Body of pancreas (tissue), 4 donors: ENCODE measurements at regions not wholly inside any gene's neighbourhood (a gene's known extent, or its start where the extent isn't known, plus 50 kb on each side); places are given as distances from the start of the nearest gene placed in this dataset.

Experiments
- ATAC-seq: fragments of 150-250 bp; one replicate; pipeline ENCODE4 v1.9.1; 2016
- DNase-seq, 4 donors: peaks; one replicate each; pipeline ENCODE4 v3.0.0-alpha.2; 2019
- H3K27ac ChIP-seq, 4 donors: fragments of 200-600 bp; sonication (generic); 1 replicate in 3 of 4; 2 replicates in 1 of 4; pipeline versions ENCODE4 v1.5.1 to v1.6.1; 2016 to 2019; ENCODE audit warnings: mild to moderate bottlenecking in 1 of 4, mixed read lengths in 1 of 4, moderate library complexity in 1 of 4
- H3K27me3 ChIP-seq, 2 donors: fragments of 200-600 bp; sonication (generic); one replicate each; pipeline ENCODE4 v1.6.0; 2016; ENCODE audit warnings: mild to moderate bottlenecking in 1 of 2
- H3K36me3 ChIP-seq, 2 donors: fragments of 200-600 bp; sonication (generic); replicated peaks in 1 of 2; 2 replicates each; pipeline ENCODE4 v1.5.1; 2016; ENCODE audit warnings: low read depth in 2 of 2; ENCODE audit not compliant: insufficient read depth in 1 of 2
- H3K4me1 ChIP-seq: fragments of 200-600 bp; sonication (generic); one replicate; pipeline ENCODE4 v1.6.0; 2016
- H3K4me3 ChIP-seq, 2 donors: fragments of 200-600 bp; sonication (generic); 1 replicate in 1 of 2; 2 replicates in 1 of 2; pipeline ENCODE4 v1.5.1; 2016 to 2019
- H3K9me3 ChIP-seq, 3 donors: fragments of 200-600 bp; sonication (generic); 1 replicate in 2 of 3; 2 replicates in 1 of 3; pipeline ENCODE4 v1.5.1; 2016
- CTCF ChIP-seq, 7 experiments: fragments of 450-650 bp in 4 of 7; fragments of 200-600 bp in 3 of 7; sonication (generic) in 3 of 7; IDR thresholded peaks; one replicate each; pipeline ENCODE4 v1.5.1; 2016 to 2019; ENCODE audit warnings: antibody characterized with exemption in 7 of 7
- POLR2A ChIP-seq, 3 donors: fragments of 450-650 bp; IDR thresholded peaks; one replicate each; pipeline ENCODE4 v1.6.1; 2016; ENCODE audit warnings: antibody characterized with exemption in 3 of 3, mild to moderate bottlenecking in 2 of 3
- WGBS, 2 donors: methylation state at CpG; one replicate each; pipeline ENCODE4 v1.1.5; 2017; 5-methylcytosine and 5-hydroxymethylcytosine counted together
- intact Hi-C: fragments of 100-400 bp; cut with DNase I; formaldehyde crosslinking; loops from one replicate; pipeline ENCODE4 v1.15.1; 2023

GRCh38 chr5:103668281-103668680, 105.7 kb upstream of the NUDT12 start:
- H3K27me3 ChIP-seq: no peaks in the 10 kb centered on the region
- H3K27ac ChIP-seq: no peak overlapping the region
- intact Hi-C loops: no loop called here

DNA sequence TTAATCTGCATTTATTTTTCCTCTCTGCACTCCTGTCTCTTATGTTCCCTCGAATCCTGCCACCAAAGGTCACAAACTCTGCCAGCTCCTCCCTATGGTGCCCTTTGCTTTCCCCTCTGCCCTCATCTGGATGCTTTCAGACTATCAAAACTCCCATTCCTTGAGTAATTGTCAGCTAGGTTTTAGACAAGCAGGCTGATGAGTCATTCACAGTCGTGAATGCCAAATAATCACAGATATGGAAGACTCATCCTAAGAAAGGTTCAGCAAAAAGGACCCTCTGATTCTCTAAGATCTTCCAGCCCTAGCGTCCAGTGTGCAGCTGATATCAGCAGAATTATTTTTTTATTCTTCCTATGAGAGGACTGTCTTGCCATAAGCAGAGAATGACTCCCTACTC, 104.5 kb upstream of the NUDT12 start:
- H3K4me1 ChIP-seq: peaks cover 8% of the 10 kb centered on the region
- intact Hi-C loops: no loop called here
- H3K27ac ChIP-seq: no peak overlapping the region
- H3K27me3 ChIP-seq: no peaks in the 10 kb centered on the region
- no peak for ATAC-seq
- H3K9me3 ChIP-seq: no peaks in the 10 kb centered on the region
- no peak for DNase-seq
- H3K36me3 ChIP-seq: no peaks in the 10 kb centered on the region
- TF ChIP-seq POLR2A (IDR thresholded peaks at IDR 0.05): no peak
- TF ChIP-seq CTCF (IDR thresholded peaks at IDR 0.05): no peak
- H3K4me3 ChIP-seq: no peak overlapping the region
- 55 to 60% methylated on average over 3 of the region's 3 CpGs for WGBS, 2 donors

More at GRCh38 chr5:103668281-103668680, 105.7 kb upstream of the NUDT12 start:
- H3K4me3 ChIP-seq: no peak overlapping the region
- no peaks in the 10 kb centered on the region for H3K9me3 ChIP-seq
- ATAC-seq (no peak), DNase-seq (no peak)
- H3K36me3 ChIP-seq: no peaks in the 10 kb centered on the region
- 91 to 92% methylated on average over 3 of the region's 3 CpGs for WGBS, 2 donors
- TF ChIP-seq CTCF (IDR thresholded peaks at IDR 0.05) (no peak), POLR2A (IDR thresholded peaks at IDR 0.05) (no peak)
- H3K4me1 ChIP-seq: peaks cover 12% of the 10 kb centered on the region

- Histone ChIP-seq H3K9me3 (no peaks in the 10 kb centered on the region), H3K4me3 (no peak overlapping the region), H3K27ac (no peak overlapping the region), H3K36me3 (no peaks in the 10 kb centered on the region), H3K4me1 (no peaks in the 10 kb centered on the region), H3K27me3 (no peaks in the 10 kb centered on the region)
- intact Hi-C loops: no loop called here
- ATAC-seq (no peak), DNase-seq (no peak)
- 83 to 86% methylated on average over 3 of the region's 3 CpGs for WGBS, 2 donors
- TF ChIP-seq CTCF (IDR thresholded peaks at IDR 0.05) (no peak), POLR2A (IDR thresholded peaks at IDR 0.05) (no peak)
These were observed 94.7 kb upstream of the NUDT12 start for GRCh38 chr5:103657301-103657700.

DNA sequence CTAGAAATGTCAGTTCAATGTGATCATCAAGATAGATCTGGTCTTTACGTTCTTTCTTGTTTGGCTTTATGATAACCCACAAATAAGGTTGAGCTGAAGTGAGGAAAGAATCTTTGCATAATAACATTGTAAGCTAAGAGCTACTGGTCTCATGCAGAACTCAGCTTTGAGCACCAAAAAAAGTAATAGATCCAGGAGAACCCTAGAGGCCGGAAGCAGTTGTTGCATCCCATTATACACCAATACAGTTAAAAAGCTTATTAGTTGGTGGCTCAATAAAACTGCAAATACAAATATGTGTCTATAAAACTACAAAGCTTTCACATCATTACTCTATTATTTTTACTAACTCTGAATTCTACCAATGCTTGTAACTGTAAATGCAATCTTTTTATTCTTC, 85.5 kb upstream of the NUDT12 start:
- Histone ChIP-seq H3K4me3 (no peak overlapping the region), H3K4me1 (no peaks in the 10 kb centered on the region), H3K27me3 (no peaks in the 10 kb centered on the region), H3K9me3 (no peaks in the 10 kb centered on the region), H3K27ac (no peak overlapping the region), H3K36me3 (no peaks in the 10 kb centered on the region)
- DNase-seq (no peak), ATAC-seq (no peak)
- intact Hi-C loops: no loop called here
- TF ChIP-seq POLR2A (IDR thresholded peaks at IDR 0.05): no peak
- TF ChIP-seq CTCF (IDR thresholded peaks at IDR 0.05): no peak
- WGBS, 2 donors: 85 to 90% methylated on average over 2 of the region's 2 CpGs

GRCh38 chr5:103646698-103647614, 84.4 kb upstream of the NUDT12 start:
- Histone ChIP-seq H3K27ac (no peak overlapping the region), H3K4me3 (no peak overlapping the region), H3K4me1 (no peaks in the 10 kb centered on the region), H3K27me3 (no peaks in the 10 kb centered on the region), H3K9me3 (no peaks in the 10 kb centered on the region), H3K36me3 (no peaks in the 10 kb centered on the region)
- no peak for TF ChIP-seq CTCF (IDR thresholded peaks at IDR 0.05)
- no peak for TF ChIP-seq POLR2A (IDR thresholded peaks at IDR 0.05)
- no peak for ATAC-seq
- DNase-seq: no peak
- intact Hi-C loops: no loop called here
- WGBS, 2 donors: 69 to 71% methylated on average over 6 of the region's 6 CpGs
